HG03025 (cell line): ENCODE measurements at regions not wholly inside any gene's neighbourhood (a gene's known extent, or its start where the extent isn't known, plus 50 kb on each side); places are given as distances from the start of the nearest gene placed in this dataset.
"Not testable (repeated sequence)": the region's sequence is repeated elsewhere in the genome, so short reads cannot be mapped to it uniquely, and the experiment has no call there.

Experiments
- ATAC-seq: cut with Tn5 transposase; IDR thresholded peaks from one replicate; pipeline ENCODE4 v1.9.1; 2021; ENCODE audit warnings: mild to moderate bottlenecking, moderate library complexity; ENCODE audit not compliant: unreplicated experiment, low FRiP score

GRCh38 chr13:95387733-95388207 lies 86.5 kb upstream of the ABCC4 start:
- no peak for ATAC-seq

GRCh38 chr13:95388420-95389079 lies 87.3 kb upstream of the ABCC4 start:
- no peak for ATAC-seq

GRCh38 chr13:95391362-95391761 lies 90.1 kb upstream of the ABCC4 start:
- ATAC-seq, result no peak

GRCh38 chr13:95391785-95392184 lies 90.5 kb upstream of the ABCC4 start:
- no peak for ATAC-seq

GRCh38 chr13:95392597-95392996 lies 91.3 kb upstream of the ABCC4 start:
- no peak for ATAC-seq

- ATAC-seq, result peak; percentile 13
Measured at GRCh38 chr13:95403349-95404140, 102.3 kb upstream of the ABCC4 start.

GRCh38 chr13:95404141-95404882 lies 103.1 kb upstream of the ABCC4 start:
- ATAC-seq, result peak; percentile 84

GRCh38 chr13:95406176-95406575 lies 104.9 kb upstream of the ABCC4 start:
- no peak for ATAC-seq

- ATAC-seq, result no peak
Measured at GRCh38 chr13:95411428-95412040, 110.3 kb upstream of the ABCC4 start.

- no peak for ATAC-seq
Measured at GRCh38 chr13:95418946-95419345, 117.7 kb upstream of the ABCC4 start.

GRCh38 chr13:95420501-95420900 lies 119.2 kb upstream of the ABCC4 start:
- ATAC-seq, result no peak

- ATAC-seq, result no peak
Measured at GRCh38 chr13:95426631-95427030, 125.4 kb upstream of the ABCC4 start.

- ATAC-seq, result not testable (repeated sequence)
Measured at GRCh38 chr13:95430525-95430924, 122.0 kb upstream of the CLDN10 start.

GRCh38 chr13:95432141-95432540 lies 120.4 kb upstream of the CLDN10 start:
- ATAC-seq, result no peak

GRCh38 chr13:95433537-95433936 lies 119.0 kb upstream of the CLDN10 start:
- no peak for ATAC-seq

GRCh38 chr13:95434111-95434510 lies 118.4 kb upstream of the CLDN10 start:
- no peak for ATAC-seq

GRCh38 chr13:95437561-95437960 lies 115.0 kb upstream of the CLDN10 start:
- ATAC-seq, result no peak

- ATAC-seq, result no peak
Measured at GRCh38 chr13:95438297-95438696, 114.2 kb upstream of the CLDN10 start.

- ATAC-seq, result no peak
Measured at GRCh38 chr13:95440441-95441088, 112.0 kb upstream of the CLDN10 start.

- no peak for ATAC-seq
Measured at GRCh38 chr13:95441326-95441725, 111.2 kb upstream of the CLDN10 start.
